HG03342 (cell line): ENCODE measurements at regions not wholly inside any gene's neighbourhood (a gene's known extent, or its start where the extent isn't known, plus 50 kb on each side); places are given as distances from the start of the nearest gene placed in this dataset.
"Not testable (repeated sequence)": the region's sequence is repeated elsewhere in the genome, so short reads cannot be mapped to it uniquely, and the experiment has no call there.

Experiments
- ATAC-seq: cut with Tn5 transposase; IDR thresholded peaks from one replicate; pipeline ENCODE4 v1.9.1; 2021; ENCODE audit warnings: mild to moderate bottlenecking, moderate library complexity; ENCODE audit not compliant: unreplicated experiment

DNA sequence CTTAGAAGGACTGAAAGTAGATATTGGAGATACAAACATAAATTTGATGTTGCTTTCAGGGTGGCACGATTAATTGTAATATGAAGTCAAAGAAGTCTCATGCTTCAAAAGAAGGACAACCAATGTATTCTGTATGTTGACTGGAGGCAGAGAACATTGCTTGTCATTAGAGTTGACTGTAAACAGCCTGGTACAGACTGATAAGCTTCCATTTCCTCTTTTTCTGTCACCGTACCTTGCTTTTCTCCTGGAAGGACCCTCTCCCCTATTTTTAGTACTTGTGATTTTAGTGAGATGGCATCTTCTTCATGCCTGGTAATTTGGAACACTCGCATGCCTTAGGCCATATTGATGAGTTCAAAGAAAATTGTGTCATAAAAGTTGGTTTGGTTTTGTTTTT lies 809.4 kb downstream of the PRELID2 start:
- no peak for ATAC-seq

- no peak for ATAC-seq
Measured at GRCh38 chr5:145015146-145015545, 820.0 kb downstream of the PRELID2 start.

DNA sequence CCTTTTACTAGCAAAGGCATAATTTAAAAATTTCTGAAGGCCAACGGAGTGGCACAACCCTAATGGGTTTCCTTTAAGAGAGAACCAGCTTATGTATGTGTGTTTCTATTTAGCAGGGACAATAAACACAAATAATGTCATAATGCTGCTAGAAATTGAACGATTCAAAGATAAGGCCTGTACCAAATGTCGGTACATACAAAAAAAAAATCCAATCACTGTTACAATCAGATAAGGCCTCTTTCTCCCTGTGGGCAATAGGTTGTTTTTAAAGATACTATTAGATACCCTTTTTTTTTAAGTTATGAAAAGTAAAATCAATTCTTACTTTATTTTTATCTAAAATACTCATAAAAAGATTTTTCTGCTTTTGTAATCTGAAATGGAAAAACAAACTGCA lies 821.0 kb downstream of the PRELID2 start:
- no peak for ATAC-seq

- ATAC-seq, result no peak
Measured at GRCh38 chr5:145010834-145011233, 824.3 kb downstream of the PRELID2 start.

GRCh38 chr5:145008876-145009530 lies 826.1 kb downstream of the PRELID2 start:
- ATAC-seq, result no peak

DNA sequence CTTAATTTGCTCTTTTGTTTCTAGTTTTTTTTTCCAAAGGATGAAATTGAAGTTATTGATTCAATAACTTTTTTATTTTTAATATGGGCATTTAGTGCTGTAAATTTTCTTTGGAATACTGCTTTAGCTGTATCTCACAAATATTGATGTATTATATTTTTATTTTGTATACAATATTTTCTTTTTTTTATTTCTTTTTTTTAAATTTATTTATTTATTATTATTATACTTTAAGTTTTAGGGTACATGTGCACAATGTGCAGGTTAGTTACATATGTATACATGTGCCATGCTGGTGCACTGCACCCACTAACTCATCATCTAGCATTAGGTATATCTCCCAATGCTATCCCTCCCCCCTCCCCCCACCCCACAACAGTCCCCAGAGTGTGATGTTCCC lies 823.7 kb downstream of the KCTD16 start:
- not testable (repeated sequence) for ATAC-seq

- ATAC-seq, result no peak
Measured at GRCh38 chr5:144983101-144983500, 812.4 kb downstream of the KCTD16 start.

- no peak for ATAC-seq
Measured at GRCh38 chr5:144979516-144980264, 809.0 kb downstream of the KCTD16 start.

DNA sequence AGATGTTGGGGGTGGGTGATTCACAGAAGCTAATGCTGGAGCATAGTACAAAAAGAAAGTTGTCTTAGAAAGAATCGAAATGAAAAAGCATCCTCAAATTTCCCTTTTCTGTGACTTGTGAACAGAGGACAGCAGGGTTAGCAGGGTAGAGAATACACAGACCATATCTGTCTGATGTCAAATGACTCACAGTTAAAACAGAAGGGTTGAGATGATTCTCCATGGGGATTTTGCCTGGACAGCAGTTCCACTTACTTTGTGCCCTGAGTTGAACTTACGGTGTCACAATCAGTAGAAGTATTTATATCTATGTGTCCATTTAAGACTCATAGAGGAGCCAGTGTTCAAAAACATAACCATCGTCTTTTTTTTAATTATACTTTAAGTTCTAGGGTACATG lies 801.6 kb downstream of the KCTD16 start:
- ATAC-seq, result no peak

- no peak for ATAC-seq
Measured at GRCh38 chr5:144971108-144971850, 800.6 kb downstream of the KCTD16 start.

DNA sequence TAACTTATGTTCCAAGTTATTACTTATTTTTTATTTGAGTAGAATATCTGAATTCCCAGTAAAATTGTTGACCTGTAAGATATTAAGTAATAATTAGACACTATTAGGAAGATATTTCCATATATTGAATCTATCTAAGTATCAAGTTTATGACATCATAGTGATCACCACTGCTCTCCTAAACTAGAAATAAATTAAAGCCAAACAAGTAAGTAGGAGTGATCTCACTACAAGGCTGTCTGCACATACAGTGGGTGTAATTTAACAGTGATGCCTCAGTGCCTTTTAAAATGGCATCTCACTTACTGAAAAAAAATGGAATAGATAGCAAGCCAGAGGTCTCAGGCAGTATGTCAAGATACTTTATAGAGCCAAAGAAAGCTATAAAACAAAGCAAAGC lies 789.6 kb downstream of the KCTD16 start:
- no peak for ATAC-seq

- no peak for ATAC-seq
Measured at GRCh38 chr5:144958002-144958401, 787.3 kb downstream of the KCTD16 start.

DNA sequence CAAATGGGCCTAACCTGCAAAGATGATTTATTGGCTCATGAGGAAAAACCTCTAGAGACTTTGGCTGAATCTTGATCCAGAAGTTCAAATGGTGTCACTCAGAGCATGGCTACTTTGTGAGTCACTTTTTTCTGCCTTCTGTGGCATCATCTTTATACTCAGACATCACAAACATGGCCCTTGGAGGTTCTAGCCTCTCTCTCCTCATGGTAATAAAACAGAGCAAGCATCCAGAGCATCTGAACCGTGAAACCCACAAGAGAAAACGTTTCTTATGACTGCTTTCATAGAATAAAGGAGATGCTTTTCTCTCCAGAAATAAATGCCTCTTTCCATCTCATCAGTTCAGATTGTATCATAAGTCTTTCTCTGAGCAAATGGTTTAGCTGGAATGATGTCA lies 780.3 kb downstream of the KCTD16 start:
- no peak for ATAC-seq

GRCh38 chr5:144947023-144947422 lies 776.4 kb downstream of the KCTD16 start:
- no peak for ATAC-seq

DNA sequence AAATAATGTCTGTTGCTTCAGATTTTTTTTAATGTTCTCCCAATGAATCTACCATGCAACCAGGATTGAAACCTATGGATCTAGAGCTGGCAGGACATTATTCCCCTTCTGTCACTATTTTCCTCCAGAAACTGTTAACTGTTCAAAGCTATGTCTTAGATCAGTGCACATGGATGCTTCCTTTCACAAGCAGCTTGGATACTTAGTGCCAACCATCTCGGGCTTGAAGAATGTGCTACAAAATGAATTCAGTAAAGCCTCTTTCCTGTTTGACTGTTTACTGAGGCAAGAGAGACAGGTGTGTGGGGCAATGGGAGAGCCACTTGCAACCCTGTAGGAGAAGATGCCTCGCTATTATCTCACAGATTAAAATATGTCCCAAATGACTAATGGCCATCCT lies 774.8 kb downstream of the KCTD16 start:
- ATAC-seq, result no peak

DNA sequence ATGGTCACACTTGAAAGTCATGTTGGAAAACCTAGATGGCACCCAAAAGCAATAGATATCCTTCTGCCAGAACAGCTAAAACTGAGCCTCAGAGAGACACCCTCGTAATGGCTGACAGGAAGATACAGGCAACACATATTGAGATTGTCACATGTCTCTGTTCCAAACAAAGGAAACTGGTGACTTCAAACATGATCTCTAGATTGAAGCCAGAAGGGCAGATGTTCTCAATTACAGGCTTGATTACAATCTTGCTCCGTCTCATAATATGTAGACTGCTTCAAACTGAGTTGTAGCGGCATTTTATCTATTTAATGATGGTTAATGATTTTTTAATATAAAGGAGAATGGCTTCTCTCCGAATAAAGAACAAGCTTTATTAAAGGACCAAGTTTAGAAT lies 774.3 kb downstream of the KCTD16 start:
- no peak for ATAC-seq

DNA sequence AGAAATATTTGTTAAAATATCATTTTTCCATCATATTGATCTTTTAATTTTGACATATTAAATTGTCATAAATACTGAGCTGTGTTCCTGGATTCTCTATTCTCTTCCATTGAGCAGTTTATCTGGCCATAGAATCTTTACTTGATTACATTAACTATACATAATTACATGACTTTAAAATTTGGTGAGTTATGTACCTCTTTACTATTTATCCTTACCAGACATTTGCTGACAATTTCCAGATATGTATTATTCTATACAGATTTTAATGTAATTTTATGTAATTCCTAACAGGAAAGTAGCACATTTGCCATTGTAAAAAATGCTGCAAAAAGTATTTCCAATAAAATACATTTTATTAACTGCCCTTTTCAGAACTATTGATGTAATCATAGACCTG lies 770.3 kb downstream of the KCTD16 start:
- ATAC-seq, result no peak

GRCh38 chr5:144918371-144918770 lies 747.7 kb downstream of the KCTD16 start:
- ATAC-seq, result no peak

GRCh38 chr5:144915452-144915851 lies 744.8 kb downstream of the KCTD16 start:
- no peak for ATAC-seq

- no peak for ATAC-seq
Measured at GRCh38 chr5:144913661-144914060, 743.0 kb downstream of the KCTD16 start.

DNA sequence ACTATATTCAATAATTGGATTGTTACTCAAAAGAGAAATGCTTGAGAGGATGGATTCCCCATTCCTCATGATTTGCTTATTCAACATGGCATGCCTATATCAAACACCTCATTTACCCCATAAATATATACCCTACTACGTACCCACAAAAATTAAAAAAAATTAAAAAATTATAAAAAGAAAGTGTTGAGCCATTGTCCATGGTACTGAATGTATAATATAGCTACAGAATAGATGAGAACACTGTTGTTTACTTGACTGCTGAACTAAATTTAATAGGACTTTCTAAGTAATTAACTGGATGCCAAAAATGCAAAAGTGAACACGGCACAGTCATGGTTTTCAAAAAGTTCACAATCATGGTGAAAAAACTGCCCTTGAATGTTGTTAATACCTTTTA lies 725.8 kb downstream of the KCTD16 start:
- ATAC-seq, result no peak

DNA sequence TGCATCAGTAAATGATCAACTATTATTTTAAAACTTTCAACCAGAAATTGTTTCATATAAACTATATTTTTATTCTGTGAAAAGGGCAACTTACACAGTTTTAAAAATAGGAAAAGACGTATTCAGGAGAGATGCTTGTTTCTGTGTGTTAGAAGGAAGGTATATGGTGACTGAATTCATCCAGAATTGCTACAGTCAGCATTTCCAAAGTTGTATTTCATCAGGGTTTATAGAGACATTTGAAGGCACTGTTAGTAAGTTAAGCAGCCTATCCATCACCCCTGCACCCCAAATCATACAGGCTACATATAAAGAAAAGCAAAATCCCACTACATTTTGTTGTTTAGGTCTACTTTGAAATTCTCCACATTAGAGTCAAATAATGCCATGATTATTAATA lies 716.0 kb downstream of the KCTD16 start:
- no peak for ATAC-seq
